ENCODE measurements at regions not wholly inside any gene's neighbourhood (a gene's known extent, or its start where the extent isn't known, plus 50 kb on each side); places are given as distances from the start of the nearest gene placed in this dataset.
"Not testable (repeated sequence)": the region's sequence is repeated elsewhere in the genome, so short reads cannot be mapped to it uniquely, and the experiment has no call there.

- Mint-ChIP-seq H3K36me3 (no peaks in the 10 kb centered on the region), H3K4me1 (ENCODE audit: low read depth) (peaks cover 16% of the 10 kb centered on the region), H3K4me3 (no peak overlapping the region), H3K9me3 (no peaks in the 10 kb centered on the region), H3K27me3 (no peaks in the 10 kb centered on the region), H3K27ac (no peak overlapping the region)
- intact Hi-C loops (cut with micrococcal nuclease), result no loop called here
- DNase-seq, result no peak
- ChIA-PET CTCF (no interaction called here), POLR2A (no interaction called here)
These were observed 57.9 kb upstream of the HIVEP3 start for GRCh38 chr1:41976671-41977070.

DNA sequence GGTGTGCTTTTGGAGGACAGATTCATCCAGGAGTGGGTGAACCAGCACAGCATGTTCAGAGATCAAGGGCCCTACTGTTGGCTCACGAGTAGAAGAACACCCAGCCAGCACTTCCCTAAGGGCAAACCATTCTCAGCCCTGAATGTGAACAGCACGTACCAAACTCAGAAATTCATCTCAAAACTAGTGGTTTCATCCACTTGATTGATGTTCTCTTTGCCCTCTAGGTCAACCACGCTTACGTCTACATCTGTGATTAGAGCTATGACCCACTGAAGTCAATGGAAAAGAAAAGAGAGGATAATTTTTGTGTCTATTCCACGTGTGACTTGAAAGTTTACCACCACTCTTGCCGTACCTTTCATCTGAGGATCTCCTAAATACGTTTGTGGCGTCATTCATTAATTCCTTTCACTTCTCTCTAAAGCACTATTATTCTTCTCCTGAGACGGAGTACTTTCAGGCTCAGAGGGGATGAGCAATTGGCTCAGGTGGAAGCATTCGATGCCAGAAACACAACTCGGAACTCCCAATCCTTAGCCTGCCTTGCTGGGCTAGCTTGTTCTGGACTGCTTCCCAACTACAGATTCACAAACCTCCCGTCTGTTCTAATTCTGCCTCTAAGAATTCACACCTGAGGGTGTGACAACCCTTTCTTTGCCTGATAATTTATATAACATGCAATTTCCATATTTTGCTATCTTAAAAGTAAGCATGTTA lies 57.3 kb upstream of the HIVEP3 start:
- Mint-ChIP-seq H3K27ac (no peak overlapping the region), H3K9me3 (no peaks in the 10 kb centered on the region), H3K4me1 (ENCODE audit: low read depth) (peaks cover 9% of the 10 kb centered on the region), H3K4me3 (no peak overlapping the region), H3K36me3 (no peaks in the 10 kb centered on the region), H3K27me3 (no peaks in the 10 kb centered on the region)
- intact Hi-C loops (cut with micrococcal nuclease), result no loop called here
- CTCF ChIA-PET, result no interaction called here
- POLR2A ChIA-PET, result no interaction called here
- DNase-seq, result no peak

GRCh38 chr1:41975121-41975520 lies 56.4 kb upstream of the HIVEP3 start:
- no peaks in the 10 kb centered on the region for H3K36me3 Mint-ChIP-seq
- H3K27ac Mint-ChIP-seq, result no peak overlapping the region
- H3K4me3 Mint-ChIP-seq, result no peak overlapping the region
- intact Hi-C loops (cut with micrococcal nuclease), result no loop called here
- DNase-seq, result no peak
- H3K27me3 Mint-ChIP-seq, result no peaks in the 10 kb centered on the region
- no peaks in the 10 kb centered on the region for H3K9me3 Mint-ChIP-seq
- H3K4me1 Mint-ChIP-seq (ENCODE audit: low read depth), result peaks cover 4% of the 10 kb centered on the region
- CTCF ChIA-PET, result no interaction called here
- POLR2A ChIA-PET, result no interaction called here

DNA sequence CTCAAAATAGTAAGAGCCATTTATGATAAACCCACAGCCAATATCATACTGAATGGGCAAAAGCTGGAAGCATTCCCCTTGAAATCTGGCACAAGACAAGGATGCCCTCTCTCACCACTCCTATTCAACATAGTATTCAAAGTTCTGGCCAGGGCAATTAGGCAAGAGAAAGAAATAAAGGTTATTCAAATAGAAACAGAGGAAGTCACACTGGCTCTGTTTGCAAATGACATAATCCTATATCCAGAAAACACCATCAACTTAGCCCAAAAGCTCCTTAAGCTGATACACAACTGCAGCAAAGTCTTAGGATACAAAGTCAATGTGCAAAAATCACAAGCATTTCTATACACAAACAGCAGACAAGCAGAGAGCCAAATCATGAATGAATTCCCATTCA lies 49.8 kb upstream of the HIVEP3 start:
- H3K36me3 Mint-ChIP-seq; CTCF ChIA-PET; intact Hi-C loops (cut with micrococcal nuclease); H3K27me3 Mint-ChIP-seq; H3K9me3 Mint-ChIP-seq; H3K4me1 Mint-ChIP-seq (ENCODE audit: low read depth); H3K4me3 Mint-ChIP-seq; POLR2A ChIA-PET; H3K27ac Mint-ChIP-seq; DNase-seq: not testable (repeated sequence)
